ENCODE measurements at regions not wholly inside any gene's neighbourhood (a gene's known extent, or its start where the extent isn't known, plus 50 kb on each side); places are given as distances from the start of the nearest gene placed in this dataset.
"Not testable (repeated sequence)": the region's sequence is repeated elsewhere in the genome, so short reads cannot be mapped to it uniquely, and the experiment has no call there.

DNA sequence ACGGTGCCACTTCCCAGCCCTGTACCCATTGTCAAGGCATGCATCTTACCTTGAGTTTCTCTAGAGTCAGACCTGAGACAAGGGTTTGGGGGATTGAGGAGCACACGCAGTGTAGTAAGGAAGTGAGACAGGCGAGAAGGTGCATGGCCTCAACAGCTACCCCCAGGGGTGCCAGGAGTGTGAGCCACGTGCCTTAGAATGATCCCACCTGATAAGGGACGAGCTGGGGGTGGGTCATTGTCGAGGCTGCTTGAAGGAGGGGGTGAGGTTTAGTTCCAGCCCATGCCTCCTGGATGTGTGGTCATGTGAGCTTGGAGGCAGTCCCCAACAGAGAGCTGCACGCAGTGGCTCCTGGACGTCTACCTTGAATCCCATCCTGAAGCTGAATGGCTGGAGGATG is 320.5 kb downstream of the VRK1 start:
- DNase-seq (ENCODE audit: low read depth, low spot score), result no peak
- no peak overlapping the region for H3K4me3 ChIP-seq (ENCODE audit: low read depth, low read length)
- ChIA-PET CTCF (no interaction called here), POLR2A (no interaction called here)
- no peak overlapping the region for H3K27ac ChIP-seq (ENCODE audit: low read depth, low read length)
- H3K27me3 ChIP-seq (ENCODE audit: control insufficient read depth, insufficient read depth, low read length), result no peaks in the 10 kb centered on the region
- TF ChIP-seq, protein P1, sequence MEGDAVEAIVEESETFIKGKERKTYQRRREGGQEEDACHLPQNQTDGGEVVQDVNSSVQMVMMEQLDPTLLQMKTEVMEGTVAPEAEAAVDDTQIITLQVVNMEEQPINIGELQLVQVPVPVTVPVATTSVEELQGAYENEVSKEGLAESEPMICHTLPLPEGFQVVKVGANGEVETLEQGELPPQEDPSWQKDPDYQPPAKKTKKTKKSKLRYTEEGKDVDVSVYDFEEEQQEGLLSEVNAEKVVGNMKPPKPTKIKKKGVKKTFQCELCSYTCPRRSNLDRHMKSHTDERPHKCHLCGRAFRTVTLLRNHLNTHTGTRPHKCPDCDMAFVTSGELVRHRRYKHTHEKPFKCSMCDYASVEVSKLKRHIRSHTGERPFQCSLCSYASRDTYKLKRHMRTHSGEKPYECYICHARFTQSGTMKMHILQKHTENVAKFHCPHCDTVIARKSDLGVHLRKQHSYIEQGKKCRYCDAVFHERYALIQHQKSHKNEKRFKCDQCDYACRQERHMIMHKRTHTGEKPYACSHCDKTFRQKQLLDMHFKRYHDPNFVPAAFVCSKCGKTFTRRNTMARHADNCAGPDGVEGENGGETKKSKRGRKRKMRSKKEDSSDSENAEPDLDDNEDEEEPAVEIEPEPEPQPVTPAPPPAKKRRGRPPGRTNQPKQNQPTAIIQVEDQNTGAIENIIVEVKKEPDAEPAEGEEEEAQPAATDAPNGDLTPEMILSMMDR (IDR thresholded peaks at IDR 0.05; ENCODE audit: low read depth, low read length), result no peak
- H3K9me3 ChIP-seq (ENCODE audit: control insufficient read depth, insufficient read depth, low read length), result peaks cover 57% of the 10 kb centered on the region

DNA sequence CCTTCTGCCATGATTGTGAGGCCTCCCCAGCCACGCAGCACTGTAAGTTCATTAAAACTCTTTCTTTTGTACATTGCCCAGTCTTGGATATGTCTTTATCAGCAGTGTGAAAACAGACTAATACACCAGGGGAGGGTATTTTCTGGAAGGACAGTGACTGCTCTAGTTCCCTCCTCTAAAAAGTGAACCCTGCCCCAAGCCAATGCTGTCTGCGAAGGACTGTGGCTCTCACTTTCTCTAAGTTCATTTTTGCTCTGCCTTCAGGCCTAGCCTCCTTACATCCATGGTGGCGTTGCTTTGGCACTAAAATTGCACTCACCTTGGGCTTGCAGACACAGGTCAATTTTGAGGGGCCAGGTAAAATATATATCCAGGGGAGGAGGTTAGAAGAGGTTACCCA is 323.0 kb downstream of the VRK1 start:
- TF ChIP-seq, protein P1 (IDR thresholded peaks at IDR 0.05; ENCODE audit: low read depth, low read length), result no peak
- Histone ChIP-seq H3K9me3 (ENCODE audit: control insufficient read depth, insufficient read depth, low read length) (peaks cover 58% of the 10 kb centered on the region), H3K4me3 (ENCODE audit: low read depth, low read length) (no peak overlapping the region), H3K27ac (ENCODE audit: low read depth, low read length) (no peak overlapping the region), H3K27me3 (ENCODE audit: control insufficient read depth, insufficient read depth, low read length) (no peaks in the 10 kb centered on the region)
- ChIA-PET POLR2A (no interaction called here), CTCF (no interaction called here)
- no peak for DNase-seq (ENCODE audit: low read depth, low spot score)

DNA sequence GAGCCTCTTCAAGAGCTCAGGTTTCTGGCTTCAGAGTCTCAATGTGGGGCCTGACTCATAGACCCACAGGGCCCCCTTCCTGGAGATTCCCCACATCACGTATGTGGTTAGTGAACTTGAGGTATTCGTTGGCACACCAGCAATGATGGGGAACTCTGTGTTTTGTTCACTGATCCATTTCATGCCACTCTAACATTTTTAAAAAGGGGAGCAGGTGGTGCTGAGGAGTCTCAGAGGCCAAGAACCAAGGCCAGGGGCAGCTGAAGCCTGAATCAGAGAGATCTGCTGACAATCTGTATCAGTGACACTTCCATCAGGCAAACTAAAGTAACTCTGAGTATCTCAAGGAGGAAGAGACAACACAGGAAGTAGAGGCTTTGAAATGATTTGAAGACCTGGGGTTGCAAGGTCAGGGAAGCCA is 323.4 kb downstream of the VRK1 start:
- Histone ChIP-seq H3K27me3 (ENCODE audit: control insufficient read depth, insufficient read depth, low read length) (no peaks in the 10 kb centered on the region), H3K9me3 (ENCODE audit: control insufficient read depth, insufficient read depth, low read length) (peaks cover 58% of the 10 kb centered on the region), H3K27ac (ENCODE audit: low read depth, low read length) (no peak overlapping the region), H3K4me3 (ENCODE audit: low read depth, low read length) (no peak overlapping the region)
- TF ChIP-seq, protein P1 (IDR thresholded peaks at IDR 0.05; ENCODE audit: low read depth, low read length), result no peak
- DNase-seq (ENCODE audit: low read depth, low spot score), result no peak
- CTCF ChIA-PET, result no interaction called here
- POLR2A ChIA-PET, result no interaction called here

DNA sequence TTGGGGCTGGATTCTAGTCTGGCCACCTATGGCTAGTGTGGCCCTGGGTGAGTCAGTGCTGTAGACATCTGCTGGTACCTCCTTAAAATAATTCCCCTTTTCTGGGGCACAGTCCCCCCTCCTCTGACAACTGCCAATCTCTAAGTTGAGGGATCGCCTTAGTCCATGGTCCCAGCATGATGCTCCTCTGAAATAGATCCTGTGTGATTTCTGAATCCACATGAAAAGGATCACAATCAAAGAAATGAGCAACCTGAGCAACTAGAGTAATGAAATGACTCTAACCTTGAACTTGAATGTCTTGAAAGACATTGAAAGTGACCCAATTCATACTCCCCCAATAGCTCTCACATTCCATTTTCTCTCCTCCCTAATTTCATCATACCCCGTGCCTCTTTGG is 332.5 kb downstream of the VRK1 start:
- POLR2A ChIA-PET, result no interaction called here

DNA sequence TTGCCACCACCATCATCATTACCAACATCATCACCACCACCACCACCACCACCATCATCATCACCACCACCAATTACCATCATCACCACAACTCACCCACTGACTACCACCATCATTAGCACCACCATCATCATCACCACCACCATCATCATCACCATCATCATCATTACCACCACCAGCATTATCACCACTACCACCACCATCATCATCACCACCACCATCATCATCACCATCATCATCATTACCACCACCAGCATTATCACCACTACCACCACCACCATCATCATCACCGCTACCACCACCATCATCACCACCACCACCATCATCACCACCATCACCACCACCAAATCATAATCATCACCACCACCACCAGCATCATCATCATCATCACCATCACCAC is 338.7 kb downstream of the VRK1 start:
- POLR2A ChIA-PET; DNase-seq (ENCODE audit: low read depth, low spot score); H3K27ac ChIP-seq (ENCODE audit: low read depth, low read length); H3K4me3 ChIP-seq (ENCODE audit: low read depth, low read length); CTCF ChIA-PET; H3K27me3 ChIP-seq (ENCODE audit: control insufficient read depth, insufficient read depth, low read length): not testable (repeated sequence)
- peaks cover 21% of the 10 kb centered on the region; the same call in 1 of the 2 replicates for H3K9me3 ChIP-seq (ENCODE audit: control insufficient read depth, insufficient read depth, low read length)

More for the DNA sequence above, 332.5 kb downstream of the VRK1 start:
- CTCF ChIA-PET, result no interaction called here
- TF ChIP-seq, protein P1 (IDR thresholded peaks at IDR 0.05; ENCODE audit: low read depth, low read length), result no peak
- no peak overlapping the region for H3K27ac ChIP-seq (ENCODE audit: low read depth, low read length)
- H3K27me3 ChIP-seq (ENCODE audit: control insufficient read depth, insufficient read depth, low read length), result no peaks in the 10 kb centered on the region
- peaks cover 50% of the 10 kb centered on the region for H3K9me3 ChIP-seq (ENCODE audit: control insufficient read depth, insufficient read depth, low read length)
- no peak for DNase-seq (ENCODE audit: low read depth, low spot score)
- H3K4me3 ChIP-seq (ENCODE audit: low read depth, low read length), result no peak overlapping the region

DNA sequence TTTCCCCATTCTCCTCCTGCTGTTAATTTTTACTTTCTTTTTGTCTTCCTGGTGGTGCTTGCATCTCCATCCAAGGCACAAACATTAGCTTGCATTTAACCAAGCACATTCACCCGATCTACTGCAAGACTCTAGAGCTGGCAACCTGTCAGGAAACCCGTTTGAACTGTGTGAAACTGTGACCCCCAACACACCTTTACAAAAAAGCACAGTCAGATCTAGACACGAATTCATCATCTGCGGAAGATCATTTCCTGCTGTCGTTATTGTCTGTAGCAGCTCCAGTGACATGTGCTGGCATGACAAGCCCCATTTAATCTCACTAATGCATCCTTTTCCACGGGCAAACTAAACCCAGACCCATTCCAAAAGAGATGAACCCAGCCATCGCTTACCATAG is 340.5 kb downstream of the VRK1 start:
- TF ChIP-seq, protein P1 (IDR thresholded peaks at IDR 0.05; ENCODE audit: low read depth, low read length), result no peak
- CTCF ChIA-PET, result no interaction called here
- H3K9me3 ChIP-seq (ENCODE audit: control insufficient read depth, insufficient read depth, low read length), result peaks cover 27% of the 10 kb centered on the region
- POLR2A ChIA-PET, result no interaction called here
- no peak overlapping the region for H3K4me3 ChIP-seq (ENCODE audit: low read depth, low read length)
- DNase-seq (ENCODE audit: low read depth, low spot score), result no peak
- no peak overlapping the region for H3K27ac ChIP-seq (ENCODE audit: low read depth, low read length)
- H3K27me3 ChIP-seq (ENCODE audit: control insufficient read depth, insufficient read depth, low read length), result no peaks in the 10 kb centered on the region

Data from AG04450 (cell line).